DMS53 (cell line): ENCODE measurements at regions not wholly inside any gene's neighbourhood (a gene's known extent, or its start where the extent isn't known, plus 50 kb on each side); places are given as distances from the start of the nearest gene placed in this dataset.
"Not testable (repeated sequence)": the region's sequence is repeated elsewhere in the genome, so short reads cannot be mapped to it uniquely, and the experiment has no call there.

ENCODE experiments used
- DNase-seq: peaks from one replicate; lab custom pipeline; 2025; lab: John Stamatoyannopoulos, UW

DNA sequence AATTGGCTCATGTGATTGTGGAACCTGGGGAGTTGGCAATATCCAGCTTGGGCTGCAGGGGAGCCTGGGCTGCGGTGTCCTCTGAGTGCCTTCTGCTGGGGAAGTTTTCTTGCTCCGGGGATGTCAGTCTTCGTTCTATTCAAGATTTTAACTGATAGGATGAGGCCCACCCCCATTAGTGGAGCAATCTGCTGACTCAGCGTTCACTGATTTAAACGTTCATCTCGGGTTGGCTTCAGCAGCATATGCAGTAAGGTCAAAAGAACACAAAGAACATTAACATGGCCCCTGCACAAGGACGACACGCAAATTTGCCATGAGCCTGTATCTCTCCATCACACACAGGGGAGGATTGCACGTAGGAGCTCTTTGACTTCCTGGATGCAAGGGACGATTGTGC lies 360.6 kb upstream of the ADARB2 start:
- no peak for DNase-seq

DNA sequence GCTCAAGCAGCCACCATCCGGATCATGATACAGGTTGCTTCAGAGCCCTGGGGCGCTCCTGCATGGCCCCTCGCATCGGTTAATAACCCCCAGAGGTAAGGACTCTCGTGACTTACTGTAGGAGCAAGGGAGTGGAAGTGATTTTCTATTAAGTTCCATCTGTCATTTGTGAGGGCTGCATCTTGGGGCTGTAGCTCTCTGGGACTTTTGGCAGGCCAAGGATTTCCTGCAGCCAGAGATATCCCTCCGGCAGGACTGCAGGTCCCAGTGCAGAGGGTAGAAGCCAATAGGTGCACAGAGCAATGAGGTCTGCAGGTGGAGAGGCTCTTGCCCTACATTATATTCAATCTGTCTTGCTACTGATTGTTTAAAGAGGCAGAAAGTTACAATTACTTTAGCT lies 356.8 kb upstream of the ADARB2 start:
- no peak for DNase-seq

DNA sequence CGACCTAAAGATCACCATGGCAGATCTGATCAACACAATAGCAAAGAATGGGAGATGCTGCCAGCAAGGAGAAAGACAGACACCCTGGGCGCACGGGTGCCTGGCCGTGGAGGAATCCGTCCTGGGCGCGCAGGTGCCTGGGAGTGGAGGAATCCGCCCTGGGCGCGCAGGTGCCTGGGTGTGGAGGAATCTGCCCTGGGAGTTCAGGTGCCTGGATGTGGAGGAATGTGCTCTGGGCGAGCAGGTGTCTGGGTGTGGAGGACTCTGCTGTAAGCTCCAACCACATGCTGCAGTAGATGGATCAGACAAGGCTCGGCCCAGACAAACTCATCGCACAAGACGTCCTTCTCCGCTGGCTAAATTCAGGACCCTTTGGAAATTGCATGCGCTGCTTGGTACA lies 346.3 kb upstream of the ADARB2 start:
- DNase-seq, result no peak

DNA sequence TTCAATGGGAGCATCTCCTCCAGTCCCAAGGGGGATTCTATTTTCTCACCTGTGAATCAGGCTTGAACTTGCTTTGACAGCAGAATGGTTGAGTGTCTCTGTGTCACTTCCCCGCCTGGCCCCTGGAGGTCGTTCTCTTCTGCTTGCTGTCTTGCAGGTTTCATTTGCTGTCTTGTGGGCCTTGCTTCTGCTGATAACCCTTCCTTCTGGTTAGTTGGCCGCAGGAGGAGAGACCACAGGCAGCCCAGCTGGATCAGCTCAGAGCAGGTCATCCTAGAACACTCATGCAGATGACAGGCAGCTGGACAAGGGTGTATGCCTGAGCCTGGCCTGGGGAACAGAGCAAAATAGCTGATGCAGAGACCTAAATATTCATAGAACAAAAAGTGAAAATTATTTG lies 344.2 kb upstream of the ADARB2 start:
- DNase-seq, result no peak

DNA sequence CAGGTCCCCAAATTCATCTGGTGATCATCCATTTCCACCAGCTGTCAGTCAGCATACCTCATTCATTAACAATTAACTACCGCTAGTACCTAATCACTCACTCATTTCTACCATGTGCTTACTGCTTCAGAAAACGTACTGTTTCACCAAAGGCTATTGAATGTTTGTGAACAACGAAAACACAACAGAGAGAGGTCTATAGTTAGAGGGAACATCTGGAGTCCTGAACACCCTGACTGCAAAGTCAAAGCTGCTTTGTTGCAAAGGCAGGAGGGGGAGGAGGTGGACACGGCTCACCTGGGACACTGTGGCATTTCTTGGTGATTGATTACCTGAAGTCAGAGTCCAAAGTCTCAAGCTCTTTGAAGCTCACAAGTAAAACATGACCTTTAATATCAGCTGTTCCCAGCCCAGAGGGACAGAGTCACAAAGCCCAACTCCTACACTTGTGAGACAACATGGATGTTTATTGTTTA lies 342.3 kb upstream of the ADARB2 start:
- DNase-seq, result no peak

DNA sequence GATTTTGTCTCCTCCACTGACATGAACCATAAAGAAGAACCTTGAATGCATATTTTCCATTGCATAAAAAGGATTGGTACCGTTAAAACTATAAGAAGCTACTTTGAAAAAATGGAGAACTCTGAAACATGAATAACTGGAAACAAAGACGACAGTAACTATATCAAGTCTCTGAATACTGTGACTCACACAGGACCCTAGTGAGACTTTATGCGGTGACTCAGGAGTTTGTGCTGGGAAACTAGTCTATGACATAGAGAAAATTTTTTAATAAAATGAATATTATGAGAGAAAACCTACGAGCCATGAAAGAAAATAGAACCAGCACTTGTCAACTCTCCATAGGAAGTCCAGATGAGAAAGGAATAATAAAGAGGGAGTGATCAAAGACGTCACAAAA lies 339.9 kb upstream of the ADARB2 start:
- no peak for DNase-seq

DNA sequence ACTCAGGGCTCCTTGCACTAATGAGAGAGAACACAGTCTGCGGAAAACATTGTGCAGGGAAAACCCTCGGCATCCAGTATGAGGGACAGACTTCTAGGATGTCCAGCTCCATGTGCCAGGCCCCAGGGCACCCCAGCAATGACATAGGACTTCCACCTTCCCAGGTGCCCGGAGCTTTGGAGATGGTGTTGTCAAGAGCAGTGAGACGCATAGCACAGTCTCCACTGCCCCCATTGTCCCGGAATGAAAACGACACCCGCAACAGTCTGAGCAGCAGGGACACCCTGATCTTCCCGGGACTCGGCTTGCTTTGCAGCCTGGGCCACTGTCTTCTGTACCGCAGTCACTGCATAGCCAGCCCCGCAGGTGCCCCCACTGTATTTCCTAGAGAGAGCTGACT lies 339.2 kb upstream of the ADARB2 start:
- no peak for DNase-seq

DNA sequence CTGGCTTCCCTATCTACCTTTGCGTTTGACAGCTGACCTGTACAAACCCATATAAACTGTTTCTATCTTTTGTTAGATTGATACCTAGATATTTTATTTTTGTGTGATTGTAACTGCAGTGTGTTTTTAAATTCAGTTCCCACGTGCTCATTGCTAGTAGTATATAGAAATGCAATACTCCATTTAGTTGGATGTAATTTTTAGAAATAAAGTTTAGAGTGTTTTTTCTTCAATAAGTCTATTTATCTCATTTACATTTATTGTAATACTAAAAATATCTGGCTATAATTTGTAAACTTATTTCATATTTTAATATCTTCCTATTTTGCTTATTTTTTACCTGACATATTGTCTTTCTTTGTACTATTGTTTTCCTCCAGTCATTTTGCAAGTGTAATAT lies 329.7 kb upstream of the ADARB2 start:
- no peak for DNase-seq

DNA sequence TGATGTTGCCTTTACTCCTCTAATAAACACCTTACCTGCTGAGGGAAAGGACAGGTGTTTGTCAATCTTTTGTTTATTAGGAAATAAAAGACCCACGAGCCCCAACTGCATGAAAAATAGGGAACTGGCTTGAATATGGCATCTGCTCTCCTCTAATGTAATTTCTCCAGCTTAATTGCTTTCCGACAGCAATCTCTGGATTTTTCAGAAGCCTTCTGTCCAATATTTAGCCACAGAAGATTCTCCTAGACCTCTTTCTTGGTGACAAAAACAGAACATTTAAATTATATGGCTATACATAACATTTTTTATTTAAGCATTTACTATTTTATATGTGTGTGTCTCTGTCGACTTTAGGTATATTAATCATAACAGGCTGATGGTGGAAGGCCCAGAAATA lies 317.4 kb upstream of the ADARB2 start:
- no peak for DNase-seq

DNA sequence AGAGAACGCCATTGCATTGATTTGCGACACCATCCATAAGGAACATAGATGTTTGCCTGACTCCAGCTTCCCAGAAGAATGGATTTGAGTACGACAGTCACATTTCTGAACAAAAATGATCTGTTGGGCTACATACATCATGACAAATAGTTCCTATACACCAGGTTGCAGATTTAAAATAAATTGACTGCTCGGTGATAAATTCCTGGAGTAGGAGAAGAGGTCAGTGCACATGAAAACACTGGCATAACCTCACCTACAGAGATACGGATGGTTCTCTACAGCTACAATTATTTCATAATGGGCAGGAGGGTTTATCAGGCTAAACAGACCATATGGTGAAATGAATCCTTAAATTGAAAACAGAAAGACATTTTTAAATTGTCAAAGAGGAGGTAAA lies 316.5 kb upstream of the ADARB2 start:
- no peak for DNase-seq

DNA sequence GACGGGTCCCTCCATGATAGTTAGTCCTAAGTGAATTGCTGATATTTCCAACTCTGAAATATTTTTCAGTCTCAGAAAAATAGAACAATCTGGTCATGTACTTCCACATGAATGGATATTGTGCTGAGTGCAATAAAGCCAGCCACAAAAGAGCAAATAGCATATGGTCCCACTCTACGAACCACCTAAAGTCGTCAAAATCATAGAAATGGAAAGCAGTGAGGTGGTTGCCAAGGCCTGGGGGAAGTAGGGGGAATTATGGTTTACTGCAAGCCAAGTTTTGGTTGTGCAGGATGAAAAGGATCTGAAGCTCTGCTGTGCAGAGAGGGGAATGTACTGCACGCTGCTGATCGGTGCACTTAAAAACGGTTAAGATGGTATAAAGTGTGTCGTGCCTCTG lies 313.8 kb upstream of the ADARB2 start:
- DNase-seq, result no peak

DNA sequence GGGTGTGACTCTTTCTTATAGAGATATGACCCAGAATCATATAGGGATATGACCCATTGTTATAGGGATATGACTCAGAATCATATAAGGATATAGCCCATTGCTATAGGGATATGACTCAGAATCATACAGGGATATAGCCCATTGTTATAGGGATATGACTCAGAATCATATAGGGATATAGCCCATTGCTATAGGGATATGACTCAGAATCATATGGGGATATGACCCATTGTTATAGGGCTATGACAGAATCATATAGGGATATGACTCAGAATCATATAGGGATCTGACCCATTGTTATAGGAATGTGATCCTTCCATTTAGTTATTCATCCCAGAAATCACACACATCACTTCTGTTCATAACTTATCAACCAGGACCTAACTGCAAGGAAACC lies 312.2 kb upstream of the ADARB2 start:
- DNase-seq, result no peak

DNA sequence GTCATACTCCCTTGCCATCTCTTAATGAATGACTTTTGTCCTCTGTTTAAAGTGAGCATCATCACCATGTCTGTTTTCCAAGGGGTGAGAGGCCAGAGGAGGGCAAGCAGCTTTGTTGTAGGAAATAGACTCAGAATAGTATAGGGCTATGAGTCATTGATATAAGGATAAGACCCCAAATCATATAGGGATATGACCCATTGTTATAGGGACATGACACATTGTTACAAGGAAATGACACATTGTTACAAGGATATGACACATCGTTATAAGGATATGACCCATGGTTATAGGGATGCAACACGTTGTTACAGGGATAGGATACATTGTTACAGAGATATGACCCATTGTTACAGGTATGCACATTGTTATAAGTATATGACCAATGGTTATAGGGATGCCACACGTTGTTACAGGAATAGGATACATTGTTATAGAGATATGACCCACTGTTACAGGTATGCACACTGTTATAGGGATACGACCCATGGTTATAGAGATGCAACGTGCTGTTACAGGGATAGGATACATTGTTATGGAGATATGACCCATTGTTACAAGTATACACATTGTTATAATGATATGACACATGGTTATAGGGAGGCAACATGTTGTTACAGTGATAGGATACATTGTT lies 311.1 kb upstream of the ADARB2 start:
- DNase-seq, result no peak

DNA sequence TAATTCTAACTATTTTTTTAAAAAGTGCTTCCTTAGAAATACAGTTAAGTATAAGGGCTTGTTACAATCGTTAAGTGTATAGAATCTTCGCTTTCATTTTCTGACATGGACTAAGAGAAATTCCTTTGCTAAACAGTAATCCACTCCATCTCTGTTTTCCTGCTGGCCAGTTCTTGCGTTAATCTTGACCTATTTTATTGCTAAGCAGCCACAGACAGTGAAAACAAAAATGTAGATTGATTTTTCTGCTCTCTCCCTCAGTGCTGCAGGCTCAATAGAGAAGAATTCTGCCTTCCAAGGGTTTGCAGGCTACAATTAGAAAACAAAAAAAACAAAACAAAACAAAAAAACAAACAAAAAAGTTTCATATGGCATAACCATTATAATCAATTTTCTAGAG lies 310.4 kb upstream of the ADARB2 start:
- no peak for DNase-seq

DNA sequence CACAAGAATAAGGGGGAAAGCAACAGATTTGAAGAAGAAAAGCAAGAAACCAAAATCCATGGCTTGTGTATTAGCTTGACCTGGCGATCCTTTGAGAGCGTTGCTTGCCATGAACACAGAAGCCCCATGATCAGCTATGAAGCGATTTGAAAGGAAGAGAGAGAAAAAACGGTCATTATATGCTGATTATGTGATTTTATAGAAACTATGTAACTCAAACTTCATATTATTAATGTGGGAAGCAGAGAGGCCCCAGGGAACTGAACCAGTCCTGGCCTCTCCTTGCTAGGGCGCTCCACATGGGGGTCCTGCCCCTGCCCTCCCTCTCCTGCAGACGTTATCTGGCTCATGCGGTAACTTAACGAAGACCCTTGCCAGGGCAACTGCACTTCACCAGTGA lies 306.1 kb upstream of the ADARB2 start:
- DNase-seq, result no peak

DNA sequence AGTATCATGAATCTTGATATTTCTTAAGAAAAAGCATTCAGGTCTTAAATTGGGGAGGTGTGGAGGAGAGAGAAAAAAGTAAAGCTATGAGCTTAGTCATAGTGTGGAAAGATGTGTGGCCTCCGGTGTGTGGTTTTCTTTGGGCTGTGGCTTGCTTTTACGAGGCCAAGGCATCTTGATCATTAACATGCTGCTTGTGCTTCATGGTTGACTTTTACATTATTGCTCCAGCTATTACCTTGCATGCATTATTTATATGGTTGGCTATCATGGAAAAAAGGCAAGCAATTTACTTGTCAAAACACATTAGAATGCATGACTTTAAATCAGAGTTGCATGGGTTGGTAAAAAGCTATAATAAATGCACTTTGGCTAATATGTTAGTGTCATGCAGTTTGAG lies 300.7 kb upstream of the ADARB2 start:
- DNase-seq, result no peak

DNA sequence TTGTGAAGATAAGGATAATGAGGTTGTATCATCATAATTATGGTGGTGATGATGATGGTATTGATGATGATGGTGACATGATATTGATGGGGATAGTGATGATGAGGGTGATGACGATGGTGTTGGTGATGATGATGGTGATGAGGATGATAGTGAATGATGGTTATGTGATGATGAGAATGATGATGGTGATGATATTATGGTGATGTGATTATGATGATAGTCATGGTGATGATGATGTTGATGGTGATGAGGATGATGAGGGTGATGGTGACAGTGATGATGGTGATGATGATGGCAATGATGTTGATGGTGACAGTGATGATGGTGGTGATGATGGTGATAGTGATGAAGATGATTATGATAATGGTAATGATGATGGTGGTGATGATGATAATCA lies 299.9 kb upstream of the ADARB2 start:
- no peak for DNase-seq

DNA sequence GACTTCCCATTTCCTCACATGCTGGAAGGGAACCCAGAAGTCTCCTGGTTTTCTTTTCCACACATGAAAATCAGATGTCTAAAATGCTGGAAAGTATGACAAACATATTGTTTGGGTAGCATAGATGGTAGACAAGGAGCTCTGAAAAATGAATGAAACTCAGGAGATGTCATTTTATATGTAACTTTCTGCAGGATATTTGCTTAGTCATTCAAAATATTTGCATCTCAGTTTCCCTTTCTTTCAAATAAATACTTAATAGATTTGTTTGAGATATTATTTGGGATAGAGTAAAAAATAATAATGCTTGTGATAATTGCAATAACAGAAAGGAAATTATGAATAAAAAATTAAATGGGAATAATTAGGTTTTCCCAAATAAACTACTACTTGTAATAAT lies 298.9 kb upstream of the ADARB2 start:
- no peak for DNase-seq

DNA sequence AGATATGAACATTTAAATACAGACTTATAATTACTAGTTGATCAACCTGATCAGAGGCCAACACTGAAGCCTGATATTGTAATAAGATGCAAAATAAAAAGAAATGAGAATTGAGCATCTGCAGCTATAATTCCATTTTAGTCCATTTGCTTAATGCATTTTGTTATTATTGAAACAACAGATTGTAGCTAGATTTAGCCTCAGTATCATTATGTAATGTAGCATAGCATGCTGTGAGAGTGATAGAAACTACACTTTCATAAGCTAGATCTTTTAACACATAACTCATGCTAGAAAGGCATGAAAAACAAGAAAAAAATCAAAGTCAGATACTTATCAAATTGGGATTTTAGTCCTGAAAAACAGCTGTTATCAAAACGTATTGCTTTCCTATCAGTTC lies 292.7 kb upstream of the ADARB2 start:
- DNase-seq, result no peak

DNA sequence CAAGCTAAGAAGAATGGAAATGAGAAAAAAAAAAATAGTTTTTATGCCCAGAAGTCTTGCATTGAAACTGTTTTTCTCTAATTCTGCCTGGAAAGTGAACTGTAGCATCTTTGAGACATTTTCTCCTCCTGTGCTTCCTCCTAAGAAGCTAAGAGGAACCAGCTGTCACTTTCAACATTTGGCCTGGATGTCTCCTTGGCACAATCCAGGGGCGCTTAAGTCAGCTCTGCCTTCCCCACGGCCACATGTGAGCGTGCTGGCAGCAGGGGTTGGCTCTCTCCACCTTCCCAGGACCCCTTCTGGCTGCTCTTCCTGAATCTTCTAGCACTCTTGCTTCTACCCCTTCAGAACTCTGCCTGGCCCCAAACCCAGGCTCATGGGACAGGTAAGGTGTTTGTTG lies 289.6 kb upstream of the ADARB2 start:
- no peak for DNase-seq

DNA sequence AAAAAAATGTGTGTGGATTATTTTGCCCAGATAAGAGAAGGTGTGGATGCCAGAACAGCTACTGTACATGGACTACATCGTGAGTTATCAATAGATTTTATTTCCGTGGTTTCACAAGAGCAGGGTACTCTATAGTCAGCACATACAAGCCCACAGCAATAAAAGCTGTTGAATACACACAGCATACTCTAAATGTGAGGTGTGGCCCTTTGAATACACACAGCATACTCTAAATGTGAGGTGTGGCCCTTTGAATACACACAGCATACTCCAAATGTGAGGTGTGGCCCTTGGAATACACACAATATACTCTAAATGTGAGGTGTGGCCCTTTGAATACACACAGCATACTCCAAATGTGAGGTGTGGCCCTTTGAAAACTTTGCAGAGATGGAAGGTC lies 287.4 kb upstream of the ADARB2 start:
- not testable (repeated sequence) for DNase-seq

DNA sequence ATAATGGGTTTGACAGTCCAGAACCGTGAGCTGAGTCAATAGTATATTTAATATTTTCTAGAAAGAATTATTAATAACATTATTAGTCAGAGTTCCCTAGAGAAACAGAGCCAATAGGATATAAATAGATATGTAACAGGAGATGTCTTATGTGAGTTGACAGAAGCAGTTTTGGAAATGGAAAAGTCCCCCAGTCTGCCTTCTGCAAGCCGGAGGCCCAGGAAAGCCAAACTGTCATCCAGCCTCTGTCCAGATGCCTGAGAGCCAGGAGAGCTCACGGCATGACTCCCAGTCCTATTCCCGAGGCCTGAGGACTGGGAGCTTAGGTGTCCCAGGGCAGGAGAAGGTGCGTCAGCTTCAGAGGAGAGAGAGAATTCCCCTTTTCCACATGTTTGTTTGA lies 286.4 kb upstream of the ADARB2 start:
- DNase-seq, result no peak

DNA sequence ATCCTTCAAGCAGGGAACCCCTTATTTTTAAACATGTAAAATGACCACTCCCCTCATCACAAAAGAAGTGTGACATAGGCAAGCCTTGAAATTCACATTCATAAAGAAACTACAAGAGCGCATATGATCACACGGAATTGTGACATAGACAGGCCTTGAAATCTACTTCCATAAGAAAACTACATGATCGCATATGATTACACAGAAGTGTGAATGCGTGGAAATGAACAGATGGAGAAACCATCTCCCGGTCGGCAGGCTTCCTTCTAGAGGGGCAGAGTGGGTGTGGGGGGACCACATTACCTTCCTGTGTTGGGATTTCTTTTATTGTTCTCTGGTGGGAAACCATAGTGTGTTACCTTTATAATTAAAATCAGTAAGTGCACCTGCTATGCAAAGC lies 285.1 kb upstream of the ADARB2 start:
- DNase-seq, result no peak

DNA sequence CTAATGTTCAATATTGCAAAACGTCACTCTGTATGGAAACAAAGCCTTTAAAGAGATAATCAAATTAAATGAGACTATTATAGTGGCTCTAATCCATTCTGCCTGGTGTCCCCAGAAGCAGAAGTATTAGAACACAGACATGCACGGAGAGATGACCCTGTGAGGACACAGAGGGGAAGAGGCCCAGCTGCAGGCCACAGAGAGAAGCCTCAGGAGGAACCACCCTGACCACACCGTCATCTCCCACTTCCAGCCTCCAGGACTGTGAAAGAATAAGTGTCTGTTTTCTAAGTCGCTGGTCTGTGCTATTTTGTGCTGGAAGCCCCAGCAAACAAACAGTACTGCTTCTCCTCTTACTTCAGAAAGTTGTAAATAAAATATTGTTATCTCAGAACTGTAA lies 283.5 kb upstream of the ADARB2 start:
- DNase-seq, result no peak

DNA sequence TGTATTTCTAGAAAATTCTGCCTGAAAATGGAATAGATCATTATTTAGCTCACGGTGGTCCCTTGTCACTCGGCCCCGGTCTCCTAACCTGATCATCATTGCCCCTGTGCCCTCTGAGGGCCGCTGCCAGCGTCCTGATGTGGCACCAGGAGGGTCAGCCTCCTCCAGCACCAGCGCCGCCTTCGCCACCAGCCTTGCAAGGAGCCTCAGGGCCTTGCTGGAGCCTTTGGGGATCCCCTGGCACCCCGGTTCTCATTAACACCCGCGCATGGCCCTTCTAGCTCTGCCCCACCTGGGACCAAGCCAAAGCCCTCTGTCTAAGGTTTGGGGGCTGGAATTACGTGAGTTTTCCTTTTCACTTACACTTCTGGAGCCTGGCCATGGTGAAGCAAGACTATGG lies 282.5 kb upstream of the ADARB2 start:
- no peak for DNase-seq
